GM12873 (cell line): ENCODE measurements at regions not wholly inside any gene's neighbourhood (a gene's known extent, or its start where the extent isn't known, plus 50 kb on each side); places are given as distances from the start of the nearest gene placed in this dataset.

ENCODE experiments used
- CTCF ChIP-seq: IDR thresholded peaks from 2 replicates; pipeline ENCODE4 v1.5.1; 2012; ENCODE audit warnings: low read depth, mild to moderate bottlenecking, moderate library complexity, low read length, control low read depth; ENCODE audit not compliant: insufficient read depth; ENCODE audit errors: missing control alignments

- TF ChIP-seq CTCF, result no peak
Observed at GRCh38 chr4:38565271-38566199, 98.5 kb upstream of the KLF3 start.

GRCh38 chr4:38566806-38567398, 97.1 kb upstream of the KLF3 start:
- no peak for TF ChIP-seq CTCF

GRCh38 chr4:38567457-38567856, 96.5 kb upstream of the KLF3 start:
- TF ChIP-seq CTCF, result no peak

- no peak for TF ChIP-seq CTCF
Observed at GRCh38 chr4:38568768-38569167, 95.2 kb upstream of the KLF3 start.

GRCh38 chr4:38570647-38571276, 93.2 kb upstream of the KLF3 start:
- TF ChIP-seq CTCF, result no peak

- no peak for TF ChIP-seq CTCF
Observed at GRCh38 chr4:38572793-38573192, 91.2 kb upstream of the KLF3 start.
